IMR-90 (cell line): ENCODE measurements at regions not wholly inside any gene's neighbourhood (a gene's known extent, or its start where the extent isn't known, plus 50 kb on each side); places are given as distances from the start of the nearest gene placed in this dataset.

Experiments used
- ATAC-seq: fragments of 200-7000 bp; cut with Tn5 transposase; 2 replicates; pipeline ENCODE4 v1.9.1; 2020; ENCODE audit warnings: low read depth, mild to moderate bottlenecking, moderate library complexity
- BruUV-seq: library from RNA; stranded (reverse); fragments of 400-500 nt; replicated peaks from 2 replicates; lab custom pipeline; 2021; lab: Mats Ljungman, UMichigan
- CTCF ChIA-PET: fragments of 300-600 bp; formaldehyde crosslinking; extraction: SDS; loops from one replicate; lab custom pipeline; 2021; ENCODE audit warnings: antibody characterized with exemption; lab: Yijun Ruan, JAX
- POLR2A ChIA-PET: fragments of 300-600 bp; sonication (Branson Sonifier 250); formaldehyde crosslinking; loops from one replicate; lab custom pipeline; 2022; ENCODE audit warnings: antibody characterized with exemption; ENCODE audit not compliant: unreplicated experiment; lab: Charles Lee
- DNase-seq: peaks from one replicate; pipeline ENCODE4 v3.0.0; 2013
- H2AFZ ChIP-seq: replicated peaks from 2 replicates; pipeline ENCODE3; 2013; ENCODE audit warnings: low read length, mild to moderate bottlenecking; ENCODE audit not compliant: poor library complexity
- H2AK5ac ChIP-seq: 2 replicates; pipeline ENCODE4 v1.6.1; 2013; ENCODE audit warnings: low read depth, low read length, inconsistent platforms
- H2AK9ac ChIP-seq: replicated peaks from 2 replicates; pipeline ENCODE3; 2013; ENCODE audit warnings: mild to moderate bottlenecking, low read depth, low read length, moderate library complexity; ENCODE audit not compliant: poor library complexity
- H2BK120ac ChIP-seq: 2 replicates; pipeline ENCODE4 v1.6.1; 2013; ENCODE audit warnings: low read depth, low read length, inconsistent platforms
- H2BK15ac ChIP-seq: 3 replicates; pipeline ENCODE4 v1.6.1; 2013; ENCODE audit warnings: low read depth, low read length, inconsistent platforms
- H2BK20ac ChIP-seq: 2 replicates; pipeline ENCODE4 v1.6.1; 2013; ENCODE audit warnings: low read depth, mild to moderate bottlenecking, inconsistent platforms, low read length, moderate library complexity
- H2BK5ac ChIP-seq: 2 replicates; pipeline ENCODE4 v1.6.1; 2013; ENCODE audit warnings: mild to moderate bottlenecking, low read depth, low read length, inconsistent platforms; ENCODE audit not compliant: poor library complexity, severe bottlenecking
- H3K14ac ChIP-seq: replicated peaks from 2 replicates; pipeline ENCODE4 v1.6.1; 2013; ENCODE audit warnings: low read depth, low read length, inconsistent platforms
- H3K18ac ChIP-seq: 2 replicates; pipeline ENCODE4 v1.6.1; 2013; ENCODE audit warnings: low read depth, low read length, control low read depth
- H3K23ac ChIP-seq: 2 replicates; pipeline ENCODE4 v1.6.1; 2013; ENCODE audit warnings: low read depth, low read length, inconsistent platforms
- H3K27ac ChIP-seq: 2 replicates; pipeline ENCODE4 v1.5.1; 2013; ENCODE audit warnings: mild to moderate bottlenecking, control low read depth, low read length; ENCODE audit not compliant: insufficient read depth
- H3K27me3 ChIP-seq: 2 replicates; pipeline ENCODE4 v1.6.1; 2013; ENCODE audit warnings: low read length; ENCODE audit not compliant: control insufficient read depth, insufficient read depth
- H3K36me3 ChIP-seq: 2 replicates; pipeline ENCODE4 v1.6.1; 2013; ENCODE audit warnings: low read length, mixed read lengths; ENCODE audit not compliant: control insufficient read depth, insufficient read depth
- H3K4ac ChIP-seq: 2 replicates; pipeline ENCODE4 v1.6.1; 2013; ENCODE audit warnings: low read depth, low read length, inconsistent platforms
- H3K4me1 ChIP-seq: 2 replicates; pipeline ENCODE4 v1.6.1; 2013; ENCODE audit warnings: low read length, mixed read lengths; ENCODE audit not compliant: control insufficient read depth, insufficient read depth
- H3K4me2 ChIP-seq: 2 replicates; pipeline ENCODE4 v1.6.1; 2013; ENCODE audit warnings: low read depth, mild to moderate bottlenecking, control low read depth, low read length, moderate library complexity
- H3K4me3 ChIP-seq: 2 replicates; pipeline ENCODE4 v1.5.1; 2013; ENCODE audit warnings: low read depth, mild to moderate bottlenecking, control low read depth, low read length, moderate library complexity; ENCODE audit not compliant: insufficient read depth
- H3K56ac ChIP-seq: 2 replicates; pipeline ENCODE4 v1.6.1; 2013; ENCODE audit warnings: low read length, inconsistent platforms; ENCODE audit not compliant: insufficient read depth; ENCODE audit errors: extremely low read depth
- H3K79me1 ChIP-seq, 2 experiments: 2 replicates each; pipeline ENCODE4 v1.6.1; 2013; ENCODE audit warnings: low read length in 2 of 2, inconsistent platforms in 1 of 2, low read depth in 1 of 2
- H3K9ac ChIP-seq: 2 replicates; pipeline ENCODE4 v1.6.1; 2013; ENCODE audit warnings: low read depth, low read length, control low read depth
- H3K9me1 ChIP-seq: 2 replicates; pipeline ENCODE4 v1.6.1; 2013; ENCODE audit warnings: low read length, inconsistent platforms; ENCODE audit not compliant: insufficient read depth
- H3K9me3 ChIP-seq: 2 replicates; pipeline ENCODE4 v1.6.1; 2013; ENCODE audit warnings: low read length; ENCODE audit not compliant: control insufficient read depth, insufficient read depth
- H4K20me1 ChIP-seq: 2 replicates; pipeline ENCODE4 v1.6.1; 2013; ENCODE audit warnings: low read length, inconsistent platforms; ENCODE audit not compliant: insufficient read depth
- H4K5ac ChIP-seq: 2 replicates; pipeline ENCODE4 v1.6.1; 2013; ENCODE audit warnings: mild to moderate bottlenecking, low read depth, low read length, control low read depth
- H4K8ac ChIP-seq, 2 experiments: 2 replicates each; pipeline ENCODE4 v1.6.1; 2013; ENCODE audit warnings: low read depth in 2 of 2, low read length in 2 of 2, control low read depth in 1 of 2, inconsistent platforms in 1 of 2
- H4K91ac ChIP-seq: 2 replicates; pipeline ENCODE4 v1.6.1; 2013; ENCODE audit warnings: low read depth, low read length, inconsistent platforms; ENCODE audit not compliant: insufficient read depth
- CTCF ChIP-seq: conservative IDR thresholded peaks from 2 replicates; pipeline ENCODE4 v1.5.1; 2012; ENCODE audit warnings: mild to moderate bottlenecking, low read depth, low read length, improper control_type of control experiment
- MAZ ChIP-seq: IDR thresholded peaks from 2 replicates; pipeline ENCODE4 v1.6.1; 2012; ENCODE audit warnings: low read depth, mild to moderate bottlenecking, low read length, improper control_type of control experiment, moderate library complexity, borderline replicate concordance
- NFE2L2 ChIP-seq: fragments of 150-350 bp; IDR thresholded peaks from 2 replicates; pipeline ENCODE4 v1.6.1; 2016; ENCODE audit warnings: low read depth, mild to moderate bottlenecking, low read length
- RCOR1 ChIP-seq: IDR thresholded peaks from 2 replicates; pipeline ENCODE4 v1.6.1; 2012; ENCODE audit warnings: mild to moderate bottlenecking, low read length, improper control_type of control experiment; ENCODE audit not compliant: insufficient replicate concordance
- RFX5 ChIP-seq: IDR thresholded peaks from 2 replicates; pipeline ENCODE4 v1.8.0; 2012; ENCODE audit warnings: low read depth, mild to moderate bottlenecking, low read length, moderate library complexity
- SMC3 ChIP-seq: fragments of 150-350 bp; IDR thresholded peaks from 2 replicates; pipeline ENCODE4 v1.6.1; 2016; ENCODE audit warnings: low read depth, mild to moderate bottlenecking, antibody characterized with exemption, low read length, moderate library complexity
- USF2 ChIP-seq: fragments of 150-350 bp; IDR thresholded peaks from 2 replicates; pipeline ENCODE4 v1.6.1; 2017; ENCODE audit warnings: mild to moderate bottlenecking, antibody characterized with exemption, low read length, low read depth
- WGBS, 2 experiments: methylation state at CpG; one replicate each; pipeline versions ENCODE4 v1.1.5 to v1.1.7; 2013; ENCODE audit warnings: missing lambda C conversion rate in 2 of 2; ENCODE audit not compliant: insufficient read length in 1 of 2; ENCODE audit errors: extremely low coverage in 2 of 2; 5-methylcytosine and 5-hydroxymethylcytosine counted together
- dilution Hi-C: fragments of 300-500 bp; cut with HindIII; formaldehyde crosslinking; loops from one replicate; pipeline ENCODE4 v1.14.3; 2018; ENCODE audit warnings: low sequenced_read_pairs; ENCODE audit not compliant: unreplicated experiment
- in situ Hi-C: fragments of 300-500 bp; cut with MboI; formaldehyde crosslinking; loops from 3 replicates; pipeline ENCODE4 v1.14.3; 2019; ENCODE audit warnings: low sequenced_read_pairs, inconsistent platforms, mixed read lengths
- intact Hi-C: fragments of 100-400 bp; cut with micrococcal nuclease; formaldehyde crosslinking; loops from 2 replicates; pipeline ENCODE4 v1.10.0; 2022

GRCh38 chr1:189513091-189513490 is 964.6 kb downstream of the BRINP3 start:
- no peak overlapping the region for H3K18ac ChIP-seq
- H3K23ac ChIP-seq: no peak overlapping the region
- H3K4me3 ChIP-seq: no peak overlapping the region
- no peak overlapping the region for H4K8ac ChIP-seq
- no peak overlapping the region for H2BK120ac ChIP-seq
- no TSS peak for BruUV-seq
- no peak overlapping the region for H2AK9ac ChIP-seq
- WGBS, 2 experiments: no CpG with 5 or more reads among the region's 6 CpGs
- no peak overlapping the region for H3K9ac ChIP-seq
- H3K27ac ChIP-seq: no peak overlapping the region
- H3K4me2 ChIP-seq: no peak overlapping the region
- H3K36me3 ChIP-seq: no peaks in the 10 kb centered on the region
- TF ChIP-seq MAZ (no peak), SMC3 (no peak), CTCF (no peak), RCOR1 (no peak), RFX5 (no peak), USF2 (no peak), NFE2L2 (no peak)
- no peak overlapping the region for H4K5ac ChIP-seq
- no peaks in the 10 kb centered on the region for H3K79me1 ChIP-seq
- H2AFZ ChIP-seq: no peak overlapping the region
- H4K91ac ChIP-seq: no peak overlapping the region
- no peaks in the 10 kb centered on the region; the same call in 1 of the 2 replicates for H3K9me3 ChIP-seq
- H3K27me3 ChIP-seq: no peaks in the 10 kb centered on the region
- ChIA-PET POLR2A (no interaction called here), CTCF (interaction anchor here (0.6 kb wide), 1 partner anchor 16 kb away, joined by 3 read pairs; no protein-coding TSS in a partner anchor)
- intact Hi-C loops (no loop called here), in situ Hi-C loops (no loop called here), dilution Hi-C loops (no loop called here)
- DNase-seq (no peak), ATAC-seq (no peak)
- H3K4ac ChIP-seq: no peak overlapping the region
- no peak overlapping the region for H2BK5ac ChIP-seq
- no peaks in the 10 kb centered on the region for H4K20me1 ChIP-seq
- no peak overlapping the region for H2BK15ac ChIP-seq
- no peak overlapping the region for H2BK20ac ChIP-seq
- H2AK5ac ChIP-seq: no peak overlapping the region
- H3K9me1 ChIP-seq: no peaks in the 10 kb centered on the region
- H3K4me1 ChIP-seq: no peaks in the 10 kb centered on the region
- no peak overlapping the region for H3K14ac ChIP-seq
- no peak overlapping the region for H3K56ac ChIP-seq
